ENCODE measurements at regions not wholly inside any gene's neighbourhood (a gene's known extent, or its start where the extent isn't known, plus 50 kb on each side); places are given as distances from the start of the nearest gene placed in this dataset.
A peak's percentile ranks its signal among the peaks of the same experiment; 100 is the strongest.

DNA sequence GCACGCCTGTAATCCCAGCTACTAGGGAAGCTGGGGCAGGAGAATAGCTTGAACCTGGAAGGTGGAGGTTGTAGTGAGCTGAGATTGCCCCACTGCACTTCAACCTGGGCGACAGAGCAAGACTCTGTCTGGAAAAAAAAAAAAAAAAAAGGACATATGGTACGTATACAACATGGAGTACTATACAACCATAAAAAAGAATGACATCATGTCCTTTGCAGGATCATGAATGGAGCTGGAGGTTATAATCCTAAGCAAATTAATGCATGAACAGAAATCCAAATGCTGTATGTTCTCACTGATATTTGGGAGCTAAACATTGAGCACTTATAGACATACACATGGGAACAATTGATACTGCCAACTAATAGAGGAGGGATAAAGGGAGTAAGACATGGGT is 99.3 kb upstream of the KCNJ3 start:
- peak; percentile 93 for TF ChIP-seq ZNF8 (CRISPR knock-in tag; IDR thresholded peaks at IDR 0.05)
- no peak for TF ChIP-seq CSRNP3 (CRISPR knock-in tag; IDR thresholded peaks at IDR 0.05)
- ATAC-seq: no peak

GRCh38 chr2:154600927-154601494 is 97.5 kb upstream of the KCNJ3 start:
- no peak for TF ChIP-seq GLIS3 (CRISPR knock-in tag; IDR thresholded peaks at IDR 0.05)
- TF ChIP-seq BACH2 (CRISPR knock-in tag; IDR thresholded peaks at IDR 0.05; ENCODE audit: borderline replicate concordance): no peak
- TF ChIP-seq ZNF70 (CRISPR knock-in tag; IDR thresholded peaks at IDR 0.05): no peak
- TF ChIP-seq ZNF565 (CRISPR knock-in tag; conservative IDR thresholded peaks at IDR 0.05; ENCODE audit: low read depth): no peak
- TF ChIP-seq ESRRG (CRISPR knock-in tag; IDR thresholded peaks at IDR 0.05): no peak
- no peak for TF ChIP-seq CREB5 (CRISPR knock-in tag; IDR thresholded peaks at IDR 0.05; ENCODE audit: low read depth)
- no peak for TF ChIP-seq ARNTL (CRISPR knock-in tag; IDR thresholded peaks at IDR 0.05; ENCODE audit: borderline replicate concordance, low read depth)

DNA sequence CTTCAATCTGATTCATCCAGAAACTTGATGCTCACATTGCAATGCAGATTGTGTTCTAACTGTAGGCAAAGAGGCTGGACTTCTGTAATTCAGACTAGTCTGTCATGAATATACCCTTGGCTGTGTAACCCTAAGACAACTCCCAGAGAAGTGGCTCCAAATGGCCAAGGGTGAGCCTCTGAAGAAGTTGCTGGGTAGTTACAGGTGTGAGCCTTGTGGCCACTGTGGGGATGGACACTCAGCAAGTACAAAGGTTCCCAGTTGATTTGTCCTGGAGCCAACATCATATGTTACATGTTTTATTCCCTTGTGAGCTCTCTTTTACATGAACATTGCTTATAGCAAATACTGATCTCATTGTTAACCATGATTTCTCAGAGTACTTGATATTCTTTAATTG is 94.8 kb upstream of the KCNJ3 start:
- no peak for ATAC-seq

More at GRCh38 chr2:154600927-154601494, 97.5 kb upstream of the KCNJ3 start:
- no peak for ATAC-seq

DNA sequence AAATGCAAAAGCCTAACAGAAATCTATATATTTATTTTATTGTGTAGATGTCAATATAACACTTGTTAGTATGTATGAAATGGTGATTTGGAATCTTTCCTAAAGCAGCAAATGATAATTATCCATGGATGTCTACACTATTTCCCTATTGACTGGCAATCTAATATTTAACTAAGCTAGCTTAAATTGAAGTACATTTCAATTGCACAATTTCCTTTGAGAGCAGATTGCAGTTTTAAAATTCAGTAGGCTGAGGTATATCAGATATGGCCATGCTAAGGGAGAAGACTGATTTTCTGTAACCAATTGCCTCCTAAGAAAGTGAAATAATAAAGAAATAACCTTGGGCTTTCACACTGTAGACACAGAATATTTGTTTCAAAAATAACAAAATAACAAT is 90.1 kb upstream of the KCNJ3 start:
- no peak for ATAC-seq
- TF ChIP-seq CREB5 (CRISPR knock-in tag; IDR thresholded peaks at IDR 0.05; ENCODE audit: low read depth): no peak
- no peak for TF ChIP-seq ZNF565 (CRISPR knock-in tag; conservative IDR thresholded peaks at IDR 0.05; ENCODE audit: low read depth)
- no peak for TF ChIP-seq TCF4 (CRISPR knock-in tag; IDR thresholded peaks at IDR 0.05; ENCODE audit: borderline replicate concordance)
- TF ChIP-seq, protein P1, sequence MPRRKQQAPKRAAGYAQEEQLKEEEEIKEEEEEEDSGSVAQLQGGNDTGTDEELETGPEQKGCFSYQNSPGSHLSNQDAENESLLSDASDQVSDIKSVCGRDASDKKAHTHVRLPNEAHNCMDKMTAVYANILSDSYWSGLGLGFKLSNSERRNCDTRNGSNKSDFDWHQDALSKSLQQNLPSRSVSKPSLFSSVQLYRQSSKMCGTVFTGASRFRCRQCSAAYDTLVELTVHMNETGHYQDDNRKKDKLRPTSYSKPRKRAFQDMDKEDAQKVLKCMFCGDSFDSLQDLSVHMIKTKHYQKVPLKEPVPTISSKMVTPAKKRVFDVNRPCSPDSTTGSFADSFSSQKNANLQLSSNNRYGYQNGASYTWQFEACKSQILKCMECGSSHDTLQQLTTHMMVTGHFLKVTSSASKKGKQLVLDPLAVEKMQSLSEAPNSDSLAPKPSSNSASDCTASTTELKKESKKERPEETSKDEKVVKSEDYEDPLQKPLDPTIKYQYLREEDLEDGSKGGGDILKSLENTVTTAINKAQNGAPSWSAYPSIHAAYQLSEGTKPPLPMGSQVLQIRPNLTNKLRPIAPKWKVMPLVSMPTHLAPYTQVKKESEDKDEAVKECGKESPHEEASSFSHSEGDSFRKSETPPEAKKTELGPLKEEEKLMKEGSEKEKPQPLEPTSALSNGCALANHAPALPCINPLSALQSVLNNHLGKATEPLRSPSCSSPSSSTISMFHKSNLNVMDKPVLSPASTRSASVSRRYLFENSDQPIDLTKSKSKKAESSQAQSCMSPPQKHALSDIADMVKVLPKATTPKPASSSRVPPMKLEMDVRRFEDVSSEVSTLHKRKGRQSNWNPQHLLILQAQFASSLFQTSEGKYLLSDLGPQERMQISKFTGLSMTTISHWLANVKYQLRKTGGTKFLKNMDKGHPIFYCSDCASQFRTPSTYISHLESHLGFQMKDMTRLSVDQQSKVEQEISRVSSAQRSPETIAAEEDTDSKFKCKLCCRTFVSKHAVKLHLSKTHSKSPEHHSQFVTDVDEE (CRISPR knock-in tag; IDR thresholded peaks at IDR 0.05): no peak
- TF ChIP-seq RARB (CRISPR knock-in tag; IDR thresholded peaks at IDR 0.05): no peak
- no peak for TF ChIP-seq ESRRG (CRISPR knock-in tag; IDR thresholded peaks at IDR 0.05)
- no peak for TF ChIP-seq TOX (CRISPR knock-in tag; IDR thresholded peaks at IDR 0.05; ENCODE audit: borderline replicate concordance)

More for the DNA sequence above, 94.8 kb upstream of the KCNJ3 start:
- TF ChIP-seq, protein P2, sequence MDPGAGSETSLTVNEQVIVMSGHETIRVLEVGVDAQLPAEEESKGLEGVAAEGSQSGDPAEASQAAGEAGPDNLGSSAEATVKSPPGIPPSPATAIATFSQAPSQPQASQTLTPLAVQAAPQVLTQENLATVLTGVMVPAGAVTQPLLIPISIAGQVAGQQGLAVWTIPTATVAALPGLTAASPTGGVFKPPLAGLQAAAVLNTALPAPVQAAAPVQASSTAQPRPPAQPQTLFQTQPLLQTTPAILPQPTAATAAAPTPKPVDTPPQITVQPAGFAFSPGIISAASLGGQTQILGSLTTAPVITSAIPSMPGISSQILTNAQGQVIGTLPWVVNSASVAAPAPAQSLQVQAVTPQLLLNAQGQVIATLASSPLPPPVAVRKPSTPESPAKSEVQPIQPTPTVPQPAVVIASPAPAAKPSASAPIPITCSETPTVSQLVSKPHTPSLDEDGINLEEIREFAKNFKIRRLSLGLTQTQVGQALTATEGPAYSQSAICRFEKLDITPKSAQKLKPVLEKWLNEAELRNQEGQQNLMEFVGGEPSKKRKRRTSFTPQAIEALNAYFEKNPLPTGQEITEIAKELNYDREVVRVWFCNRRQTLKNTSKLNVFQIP (CRISPR knock-in tag; IDR thresholded peaks at IDR 0.05; ENCODE audit: borderline replicate concordance, low read depth): no peak
- no peak for TF ChIP-seq RARB (CRISPR knock-in tag; IDR thresholded peaks at IDR 0.05)
- TF ChIP-seq ZNF8 (CRISPR knock-in tag; IDR thresholded peaks at IDR 0.05): no peak
- TF ChIP-seq ESRRG (CRISPR knock-in tag; IDR thresholded peaks at IDR 0.05): no peak
- no peak for TF ChIP-seq GLIS3 (CRISPR knock-in tag; IDR thresholded peaks at IDR 0.05)

DNA sequence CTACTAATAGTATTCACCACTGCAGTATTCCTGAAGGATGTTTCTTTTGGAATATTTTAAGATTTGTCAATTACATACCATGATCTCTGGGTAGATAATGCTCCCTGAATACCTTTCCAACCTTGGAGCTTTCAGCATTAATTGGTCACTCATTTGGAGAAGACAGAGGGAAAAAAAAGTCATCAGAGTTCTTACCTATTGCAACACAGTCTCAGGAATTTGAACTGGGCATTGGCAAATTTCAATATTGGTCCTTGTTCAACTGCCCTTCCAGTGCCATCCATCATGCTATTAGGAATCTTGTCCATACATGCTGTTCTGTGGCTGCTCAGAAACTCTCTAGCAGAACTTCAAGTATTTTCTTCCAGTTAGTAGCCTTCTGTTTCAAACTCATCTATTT is 83.6 kb upstream of the KCNJ3 start:
- no peak for TF ChIP-seq ZFP3 (CRISPR knock-in tag; IDR thresholded peaks at IDR 0.05)
- no peak for TF ChIP-seq ZNF8 (CRISPR knock-in tag; IDR thresholded peaks at IDR 0.05)
- TF ChIP-seq ISL1 (CRISPR knock-in tag; IDR thresholded peaks at IDR 0.05): no peak
- TF ChIP-seq PATZ1 (CRISPR knock-in tag; IDR thresholded peaks at IDR 0.05; ENCODE audit: borderline replicate concordance): no peak
- no peak for TF ChIP-seq ZNF565 (CRISPR knock-in tag; conservative IDR thresholded peaks at IDR 0.05; ENCODE audit: low read depth)
- no peak for TF ChIP-seq ARNTL (CRISPR knock-in tag; IDR thresholded peaks at IDR 0.05; ENCODE audit: borderline replicate concordance, low read depth)
- TF ChIP-seq CSRNP3 (CRISPR knock-in tag; IDR thresholded peaks at IDR 0.05): no peak
- no peak for TF ChIP-seq GLIS3 (CRISPR knock-in tag; IDR thresholded peaks at IDR 0.05)
- TF ChIP-seq PPARA (CRISPR knock-in tag; IDR thresholded peaks at IDR 0.05; ENCODE audit: borderline replicate concordance): no peak
- TF ChIP-seq CREB5 (CRISPR knock-in tag; IDR thresholded peaks at IDR 0.05; ENCODE audit: low read depth): no peak
- no peak for TF ChIP-seq CSDC2 (CRISPR knock-in tag; IDR thresholded peaks at IDR 0.05)
- ATAC-seq: no peak

Measured in SK-N-SH treated with all-trans-retinoic acid at 6 μM for 48 hours (cell line).